ENCODE measurements at regions not wholly inside any gene's neighbourhood (a gene's known extent, or its start where the extent isn't known, plus 50 kb on each side); places are given as distances from the start of the nearest gene placed in this dataset.

DNA sequence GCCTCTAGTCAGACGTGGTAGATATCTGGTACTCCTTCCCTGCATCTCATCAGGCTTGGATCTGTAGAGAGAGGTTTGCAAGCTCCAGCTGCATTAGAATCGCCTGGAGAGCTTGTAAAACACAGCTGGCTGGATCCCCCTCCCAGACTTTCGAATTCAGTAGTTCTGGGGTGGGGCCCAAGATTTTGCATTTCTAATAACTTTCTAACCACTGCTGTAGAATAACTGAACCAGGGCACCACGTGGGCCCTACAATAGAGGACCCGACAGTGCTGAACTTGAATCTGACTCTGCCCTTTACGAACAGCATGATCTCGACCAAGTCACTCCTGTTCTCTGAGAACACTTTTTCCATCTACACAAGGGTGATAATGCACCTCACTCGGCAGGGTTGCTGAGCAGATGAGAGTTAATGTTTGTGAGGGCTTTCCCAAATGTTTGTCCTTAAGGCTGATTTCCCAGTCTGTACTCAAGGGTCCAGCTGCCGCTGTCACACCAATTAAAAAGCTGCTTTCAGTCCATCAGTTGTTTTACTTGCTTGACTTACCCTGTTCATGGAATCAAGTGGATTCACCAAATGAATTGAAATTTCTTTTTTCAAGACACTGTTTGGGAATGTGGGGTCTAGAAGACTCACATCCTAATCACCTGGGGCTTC lies 86.6 kb upstream of the SLC24A4 start (continued):
- no peak for TF ChIP-seq TBP (optimal IDR thresholded peaks at IDR 0.05; ENCODE audit: low read depth, low read length)
- TF ChIP-seq ZNF766 (CRISPR knock-in tag; conservative IDR thresholded peaks at IDR 0.05) = no peak

DNA sequence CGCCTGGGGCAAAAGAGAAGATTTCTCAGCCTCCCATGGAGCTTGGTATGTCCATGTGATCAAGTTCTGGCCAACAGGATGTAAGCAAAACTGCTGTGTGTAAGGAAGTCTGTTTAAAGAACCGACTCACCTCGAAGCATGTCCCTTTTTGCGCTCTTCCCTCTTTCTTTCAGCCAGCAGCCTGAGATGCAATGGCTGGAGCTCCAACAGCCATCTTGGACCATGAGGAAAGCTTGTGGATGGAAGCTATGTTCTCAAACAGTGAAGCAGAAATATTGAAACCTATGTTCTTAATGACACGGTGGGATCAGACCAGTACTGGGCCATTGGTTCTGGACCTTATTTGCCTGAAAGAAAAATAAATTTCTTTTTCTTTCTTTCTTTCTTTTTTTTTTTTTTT lies 82.3 kb upstream of the SLC24A4 start:
- no peaks in the 10 kb centered on the region for H3K9me3 ChIP-seq (replicated peaks; ENCODE audit: control insufficient read depth, insufficient read depth, low read depth, low read length)
- ChIA-PET CTCF (ENCODE audit: low intra/inter-chr PET ratio) (no interaction called here), POLR2A (interaction anchor here (1.5 kb wide), 1 partner anchor 16 kb away, joined by 3 read pairs; no protein-coding TSS in a partner anchor)
- TF ChIP-seq BHLHE40 (IDR thresholded peaks at IDR 0.05; ENCODE audit: low read length) = no peak
- peak; percentile 52 for TF ChIP-seq RBM25 (IDR thresholded peaks at IDR 0.05; ENCODE audit: low read depth, low read length, severe bottlenecking)
- no peak for ATAC-seq
- 0% methylated on average over 5 of the region's 5 CpGs for WGBS (ENCODE audit: insufficient coverage, low coverage, missing lambda C conversion rate)
- intact Hi-C loops (cut with micrococcal nuclease) (no loop called here), in situ Hi-C loops (cut with MboI) (no loop called here)
- H3K9ac ChIP-seq (ENCODE audit: insufficient read depth in 1 of 2, low read depth in 2 of 2, low read length in 2 of 2) = no peak overlapping the region
- H3K4me3 ChIP-seq = no peak overlapping the region
- H3K27me3 ChIP-seq (ENCODE audit: control insufficient read depth in 2 of 2, insufficient read depth in 2 of 2, low read length in 2 of 2) = peaks cover 0 to 13% of the 10 kb centered on the region in 2 experiments; a peak in 2 of 5 replicates
- H4K20me1 ChIP-seq (replicated peaks; ENCODE audit: control insufficient read depth, insufficient read depth, low read length) = no peaks in the 10 kb centered on the region
- no peak overlapping the region for H2AFZ ChIP-seq (ENCODE audit: low read depth, low read length)
- no peak for FAIRE-seq
- H3K4me2 ChIP-seq (ENCODE audit: insufficient read depth, low read length) = no peak overlapping the region
- BruUV-seq (replicated peaks) = no TSS peak
- no peak for DNase-seq (ENCODE audit: extremely low read depth in 1 of 4, low spot score in 3 of 4)
- no peak overlapping the region for H3K27ac ChIP-seq (ENCODE audit: extremely low read depth, low read depth, low read length)
- no peaks in the 10 kb centered on the region for H3K79me2 ChIP-seq (ENCODE audit: control insufficient read depth, insufficient read depth, low read length)
- H3K36me3 ChIP-seq (ENCODE audit: control insufficient read depth, insufficient read depth, low read length) = no peaks in the 10 kb centered on the region
- no peaks in the 10 kb centered on the region for H3K9me1 ChIP-seq (ENCODE audit: control insufficient read depth, insufficient read depth, low read length)
- H3K4me1 ChIP-seq (replicated peaks in 1 of 2; ENCODE audit: control insufficient read depth in 2 of 2, insufficient read depth in 2 of 2, low read length in 2 of 2) = no peaks in the 10 kb centered on the region

All from K562 (cell line).